D721Med (cell line): ENCODE measurements at regions not wholly inside any gene's neighbourhood (a gene's known extent, or its start where the extent isn't known, plus 50 kb on each side); places are given as distances from the start of the nearest gene placed in this dataset.

Source experiments
- DNase-seq: peaks from one replicate; pipeline ENCODE4 v3.0.0; 2011; ENCODE audit warnings: low spot score; ENCODE audit not compliant: insufficient read length
- FAIRE-seq: peaks from 2 replicates; lab custom pipeline; 2011; peaks lifted over from hg19 to GRCh38; lab: Jason Lieb, UNC
- TF ChIP-seq, protein P1 (sequence below): IDR thresholded peaks from 2 replicates; pipeline ENCODE4 v1.5.1; 2012; ENCODE audit warnings: mild to moderate bottlenecking, control low read depth; ENCODE audit not compliant: insufficient read depth; ENCODE audit errors: missing control alignments

DNA sequence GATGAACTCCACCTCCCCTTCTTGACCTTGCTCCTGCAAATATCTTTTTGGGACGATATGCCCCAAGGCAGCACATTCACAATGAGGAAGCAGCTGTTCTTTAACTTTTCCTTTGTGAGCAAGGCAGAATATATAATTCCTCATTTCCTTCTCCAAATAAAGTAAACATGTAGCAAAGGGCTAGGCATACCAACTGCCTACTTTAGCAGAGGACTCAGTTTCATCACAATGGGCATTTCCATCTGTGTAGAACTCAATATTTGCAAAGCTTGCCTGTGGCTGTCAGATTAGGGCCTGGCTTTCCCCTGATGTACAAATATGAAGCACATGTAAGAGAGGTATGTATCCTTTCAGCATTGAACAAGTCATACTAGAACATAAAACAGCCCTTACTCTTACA, 366.9 kb downstream of the RSL24D1 start:
- FAIRE-seq, result no peak
- no peak for DNase-seq
- TF ChIP-seq, protein P1, sequence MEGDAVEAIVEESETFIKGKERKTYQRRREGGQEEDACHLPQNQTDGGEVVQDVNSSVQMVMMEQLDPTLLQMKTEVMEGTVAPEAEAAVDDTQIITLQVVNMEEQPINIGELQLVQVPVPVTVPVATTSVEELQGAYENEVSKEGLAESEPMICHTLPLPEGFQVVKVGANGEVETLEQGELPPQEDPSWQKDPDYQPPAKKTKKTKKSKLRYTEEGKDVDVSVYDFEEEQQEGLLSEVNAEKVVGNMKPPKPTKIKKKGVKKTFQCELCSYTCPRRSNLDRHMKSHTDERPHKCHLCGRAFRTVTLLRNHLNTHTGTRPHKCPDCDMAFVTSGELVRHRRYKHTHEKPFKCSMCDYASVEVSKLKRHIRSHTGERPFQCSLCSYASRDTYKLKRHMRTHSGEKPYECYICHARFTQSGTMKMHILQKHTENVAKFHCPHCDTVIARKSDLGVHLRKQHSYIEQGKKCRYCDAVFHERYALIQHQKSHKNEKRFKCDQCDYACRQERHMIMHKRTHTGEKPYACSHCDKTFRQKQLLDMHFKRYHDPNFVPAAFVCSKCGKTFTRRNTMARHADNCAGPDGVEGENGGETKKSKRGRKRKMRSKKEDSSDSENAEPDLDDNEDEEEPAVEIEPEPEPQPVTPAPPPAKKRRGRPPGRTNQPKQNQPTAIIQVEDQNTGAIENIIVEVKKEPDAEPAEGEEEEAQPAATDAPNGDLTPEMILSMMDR, result no peak

DNA sequence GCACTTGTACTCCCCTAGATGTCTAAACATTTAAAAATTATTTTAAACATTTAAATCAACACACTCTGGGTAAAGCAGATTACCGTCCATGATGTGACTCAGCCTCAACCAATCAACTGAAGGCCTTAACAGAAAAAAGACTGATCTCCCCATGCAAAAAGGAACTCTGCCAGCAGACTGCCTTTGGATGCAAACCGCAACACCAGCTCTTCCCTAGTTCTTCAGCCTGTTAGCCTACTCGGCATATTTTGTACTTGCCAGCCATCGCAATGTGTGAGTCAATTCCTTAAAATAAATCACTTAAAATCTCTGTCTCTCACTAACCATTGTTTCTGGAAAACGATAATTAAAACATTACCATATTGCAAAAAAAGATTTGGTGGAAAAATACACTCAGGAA, 375.9 kb downstream of the RSL24D1 start:
- FAIRE-seq (no peak), DNase-seq (no peak)
- TF ChIP-seq, protein P1, result no peak

DNA sequence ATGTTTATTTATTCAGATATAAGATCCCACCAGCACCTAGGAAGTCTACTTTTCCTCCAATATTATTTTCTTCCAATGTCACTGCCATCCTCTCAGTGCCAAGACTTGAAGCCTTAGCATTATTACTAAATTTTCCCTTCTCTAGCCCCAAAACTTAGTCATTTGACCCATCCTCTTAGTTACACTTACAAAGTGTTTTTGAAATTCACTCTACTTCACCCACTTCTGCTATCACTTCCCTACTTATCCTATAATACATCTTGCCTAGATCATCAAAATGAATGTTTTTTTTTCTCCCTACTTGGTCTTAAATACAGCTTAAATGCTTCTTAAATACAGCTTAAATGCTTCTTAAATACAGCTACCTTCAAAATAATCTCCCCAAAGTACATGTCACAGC, 376.6 kb downstream of the RSL24D1 start:
- FAIRE-seq (no peak), DNase-seq (no peak)
- TF ChIP-seq, protein P1, result no peak

GRCh38 chr15:54816401-54816800, 380.3 kb downstream of the RSL24D1 start:
- FAIRE-seq (no peak), DNase-seq (no peak)
- TF ChIP-seq, protein P1, result no peak

GRCh38 chr15:54815556-54815955, 381.2 kb downstream of the RSL24D1 start:
- TF ChIP-seq, protein P1, result no peak
- DNase-seq (no peak), FAIRE-seq (no peak)

DNA sequence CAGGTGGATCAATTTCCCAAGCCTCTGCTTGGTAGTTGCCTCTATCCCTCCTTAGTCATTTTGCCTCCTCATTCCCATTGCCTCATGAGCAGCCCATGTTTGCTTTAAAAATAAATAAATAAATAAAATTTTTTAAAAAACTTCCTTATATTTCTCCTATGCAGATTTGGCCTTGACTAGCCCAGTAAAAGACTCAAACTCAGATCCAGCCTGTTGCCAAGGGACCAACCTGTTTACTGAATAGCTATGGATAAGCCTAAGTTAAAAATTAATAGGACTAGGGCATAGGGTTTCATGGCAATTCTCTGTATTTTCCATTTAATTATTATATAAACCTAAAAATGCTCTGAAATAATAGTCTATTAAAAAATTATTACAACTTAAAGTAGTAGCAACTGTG, 384.4 kb downstream of the RSL24D1 start:
- TF ChIP-seq, protein P1, result no peak
- FAIRE-seq, result no peak
- no peak for DNase-seq

DNA sequence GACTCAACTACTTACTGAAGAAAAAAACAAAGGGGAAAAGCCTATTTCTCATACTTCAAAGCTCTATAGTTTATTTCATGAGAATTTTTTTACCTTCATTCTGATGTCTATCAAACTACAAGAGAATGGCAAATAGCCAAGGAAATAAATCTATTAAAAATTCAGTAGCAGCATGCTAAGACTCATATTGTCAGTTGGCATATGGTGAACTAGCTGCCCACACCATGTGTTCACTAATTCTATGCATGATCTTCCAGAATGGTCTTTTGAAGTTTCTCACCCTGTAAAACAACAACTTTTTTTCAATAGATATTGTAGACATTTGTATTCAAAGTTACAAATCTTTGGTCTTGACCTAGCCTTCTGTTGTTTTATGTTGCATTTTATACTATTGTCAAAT, 386.2 kb downstream of the RSL24D1 start:
- no peak for FAIRE-seq
- DNase-seq, result no peak
- TF ChIP-seq, protein P1, result no peak
